ENCODE measurements at regions not wholly inside any gene's neighbourhood (a gene's known extent, or its start where the extent isn't known, plus 50 kb on each side); places are given as distances from the start of the nearest gene placed in this dataset.

DNA sequence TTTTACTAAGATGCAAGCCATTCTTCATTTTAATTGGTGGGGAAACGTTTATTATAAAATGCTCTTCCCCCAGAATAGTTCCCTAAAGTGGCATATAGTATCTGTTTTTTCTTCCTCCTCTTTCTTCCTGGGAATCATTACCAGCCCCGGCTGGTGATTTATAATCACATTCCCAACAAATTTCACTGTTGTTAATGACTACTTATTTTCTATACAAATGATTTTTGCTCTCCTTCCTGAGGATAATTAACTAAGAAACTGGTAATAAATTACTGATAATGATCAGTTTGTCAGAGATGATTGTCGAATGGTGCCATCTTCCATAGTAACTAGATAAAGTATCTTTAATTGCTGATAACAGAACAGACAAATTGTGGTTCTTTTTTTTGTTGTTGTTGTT lies 785.5 kb upstream of the RBFOX1 start:
- TF ChIP-seq CTCF (IDR thresholded peaks at IDR 0.05) (no peak), POLR2A (IDR thresholded peaks at IDR 0.05) (no peak)
